NT2/D1 (cell line): ENCODE measurements at regions not wholly inside any gene's neighbourhood (a gene's known extent, or its start where the extent isn't known, plus 50 kb on each side); places are given as distances from the start of the nearest gene placed in this dataset.

Experiments
- DNase-seq: peaks from one replicate; pipeline ENCODE4 v3.0.0-alpha.2; 2011; ENCODE audit warnings: low read depth, low spot score
- H3K27me3 ChIP-seq: 2 replicates; pipeline ENCODE4 v1.6.0; 2011; ENCODE audit warnings: mild to moderate bottlenecking; ENCODE audit not compliant: insufficient read length, insufficient read depth
- H3K36me3 ChIP-seq: 2 replicates; pipeline ENCODE4 v1.6.1; 2011; ENCODE audit warnings: mild to moderate bottlenecking, low read length, mixed read lengths; ENCODE audit not compliant: insufficient read depth, insufficient read length
- H3K4me1 ChIP-seq: 2 replicates; pipeline ENCODE4 v1.5.1; 2011; ENCODE audit not compliant: insufficient read depth, insufficient read length
- H3K4me3 ChIP-seq: 2 replicates; pipeline ENCODE4 v1.5.1; 2011; ENCODE audit warnings: low read depth; ENCODE audit not compliant: insufficient read length
- H3K9ac ChIP-seq: 2 replicates; pipeline ENCODE4 v1.6.0; 2011; ENCODE audit warnings: low read depth; ENCODE audit not compliant: insufficient read length
- H3K9me3 ChIP-seq: 2 replicates; pipeline ENCODE4 v1.5.1; 2011; ENCODE audit warnings: mild to moderate bottlenecking, low read length; ENCODE audit not compliant: insufficient read depth
- SUZ12 ChIP-seq: IDR thresholded peaks from 2 replicates; pipeline ENCODE4 v1.6.1; 2011; ENCODE audit not compliant: insufficient read length, insufficient read depth; ENCODE audit errors: extremely low read depth
- YY1 ChIP-seq: IDR thresholded peaks from 2 replicates; pipeline ENCODE4 v1.6.1; 2011; ENCODE audit not compliant: insufficient read length, insufficient read depth
- ZNF274 ChIP-seq: IDR thresholded peaks from 2 replicates; pipeline ENCODE4 v1.6.1; 2011; ENCODE audit warnings: mild to moderate bottlenecking, low read depth, low read length

GRCh38 chr6:23250556-23250955 is 681.2 kb downstream of the HDGFL1 start:
- no peak for DNase-seq
- H3K4me1 ChIP-seq, result no peaks in the 10 kb centered on the region
- H3K36me3 ChIP-seq, result no peaks in the 10 kb centered on the region
- no peak overlapping the region for H3K4me3 ChIP-seq
- H3K27me3 ChIP-seq, result no peaks in the 10 kb centered on the region
- H3K9ac ChIP-seq, result no peak overlapping the region
- TF ChIP-seq SUZ12, result no peak
- no peak for TF ChIP-seq YY1
- no peak for TF ChIP-seq ZNF274
- H3K9me3 ChIP-seq, result no peaks in the 10 kb centered on the region

- Histone ChIP-seq H3K27me3 (no peaks in the 10 kb centered on the region), H3K4me3 (no peak overlapping the region), H3K9me3 (peaks cover 13% of the 10 kb centered on the region; the same call in 1 of the 2 replicates), H3K36me3 (no peaks in the 10 kb centered on the region), H3K4me1 (no peaks in the 10 kb centered on the region), H3K9ac (no peak overlapping the region)
- TF ChIP-seq ZNF274, result no peak
- TF ChIP-seq YY1, result no peak
- no peak for TF ChIP-seq SUZ12
- no peak for DNase-seq
These were observed 693.5 kb downstream of the HDGFL1 start for GRCh38 chr6:23262864-23263263.

- no peak for DNase-seq
- no peak for TF ChIP-seq ZNF274
- no peak for TF ChIP-seq SUZ12
- TF ChIP-seq YY1, result no peak
- no peak overlapping the region for H3K4me3 ChIP-seq
- H3K4me1 ChIP-seq, result no peaks in the 10 kb centered on the region
- H3K36me3 ChIP-seq, result no peaks in the 10 kb centered on the region
- no peak overlapping the region for H3K9ac ChIP-seq
- peaks cover 9% of the 10 kb centered on the region; the same call in 1 of the 2 replicates for H3K9me3 ChIP-seq
- no peaks in the 10 kb centered on the region for H3K27me3 ChIP-seq
These were observed 695.9 kb downstream of the HDGFL1 start for GRCh38 chr6:23265270-23265669.

- no peak for DNase-seq
- Histone ChIP-seq H3K9me3 (no peaks in the 10 kb centered on the region), H3K9ac (no peak overlapping the region), H3K27me3 (no peaks in the 10 kb centered on the region), H3K4me3 (no peak overlapping the region), H3K36me3 (no peaks in the 10 kb centered on the region), H3K4me1 (no peaks in the 10 kb centered on the region)
- TF ChIP-seq ZNF274, result no peak
- no peak for TF ChIP-seq SUZ12
- TF ChIP-seq YY1, result no peak
These were observed 697.2 kb downstream of the HDGFL1 start for GRCh38 chr6:23266536-23266935.

GRCh38 chr6:23267651-23268050 is 698.3 kb downstream of the HDGFL1 start:
- Histone ChIP-seq H3K4me3 (no peak overlapping the region), H3K9ac (no peak overlapping the region), H3K9me3 (no peaks in the 10 kb centered on the region), H3K4me1 (no peaks in the 10 kb centered on the region), H3K36me3 (no peaks in the 10 kb centered on the region), H3K27me3 (no peaks in the 10 kb centered on the region)
- no peak for DNase-seq
- TF ChIP-seq SUZ12 (no peak), ZNF274 (no peak), YY1 (no peak)

- Histone ChIP-seq H3K27me3 (no peaks in the 10 kb centered on the region), H3K4me1 (no peaks in the 10 kb centered on the region), H3K4me3 (no peak overlapping the region), H3K9ac (no peak overlapping the region), H3K36me3 (no peaks in the 10 kb centered on the region), H3K9me3 (no peaks in the 10 kb centered on the region)
- DNase-seq, result no peak
- TF ChIP-seq YY1 (no peak), ZNF274 (no peak), SUZ12 (no peak)
These were observed 699.0 kb downstream of the HDGFL1 start for GRCh38 chr6:23268348-23268747.

- Histone ChIP-seq H3K9ac (no peak overlapping the region), H3K27me3 (no peaks in the 10 kb centered on the region), H3K4me3 (no peak overlapping the region), H3K9me3 (no peaks in the 10 kb centered on the region), H3K36me3 (no peaks in the 10 kb centered on the region), H3K4me1 (no peaks in the 10 kb centered on the region)
- TF ChIP-seq SUZ12 (no peak), YY1 (no peak), ZNF274 (no peak)
- no peak for DNase-seq
These were observed 700.1 kb downstream of the HDGFL1 start for GRCh38 chr6:23269436-23269835.
